ENCODE measurements at regions not wholly inside any gene's neighbourhood (a gene's known extent, or its start where the extent isn't known, plus 50 kb on each side); places are given as distances from the start of the nearest gene placed in this dataset.

GRCh38 chr5:152297866-152298265 is 107.2 kb downstream of the NMUR2 start (continued):
- TF ChIP-seq ZNF274 (IDR thresholded peaks at IDR 0.05; ENCODE audit: low read length) = no peak
- no peak for TF ChIP-seq ZNF274 (tag by site-specific recombination; IDR thresholded peaks at IDR 0.05; ENCODE audit: borderline replicate concordance)

GRCh38 chr5:152293189-152293588 is 111.9 kb downstream of the NMUR2 start:
- POLR2A ChIA-PET = no interaction called here
- CTCF ChIA-PET = no interaction called here
- TF ChIP-seq ZNF23 (tag by site-specific recombination; IDR thresholded peaks at IDR 0.05; ENCODE audit: borderline replicate concordance) (no peak), ZBTB11 (tag by site-specific recombination; conservative IDR thresholded peaks at IDR 0.05; ENCODE audit: low read depth) (no peak), ZNF791 (tag by site-specific recombination; IDR thresholded peaks at IDR 0.05) (no peak), ZFP3 (tag by site-specific recombination; IDR thresholded peaks at IDR 0.05; ENCODE audit: low read depth) (no peak), ZNF530 (tag by site-specific recombination; IDR thresholded peaks at IDR 0.05; ENCODE audit: low read depth) (no peak), ZNF677 (tag by site-specific recombination; IDR thresholded peaks at IDR 0.05) (no peak), ZNF777 (tag by site-specific recombination; IDR thresholded peaks at IDR 0.05; ENCODE audit: borderline replicate concordance) (no peak), OVOL3 (tag by site-specific recombination; IDR thresholded peaks at IDR 0.05) (no peak)
- no peaks in the 10 kb centered on the region for H3K36me3 ChIP-seq (ENCODE audit: control insufficient read depth in 2 of 2, insufficient read depth in 1 of 2, low read length in 2 of 2)
- H3K27ac ChIP-seq (ENCODE audit: extremely low read depth, low read depth, low read length) = no peak overlapping the region
- H3K4me3 ChIP-seq (ENCODE audit: low read depth, low read length) = no peak overlapping the region
- H3K4me1 ChIP-seq (ENCODE audit: control insufficient read depth, insufficient read depth, low read length) = no peaks in the 10 kb centered on the region
- H3K9me3 ChIP-seq (ENCODE audit: control insufficient read depth, insufficient read depth, low read depth, low read length) = no peaks in the 10 kb centered on the region

GRCh38 chr5:152290181-152290580 is 114.9 kb downstream of the NMUR2 start:
- Histone ChIP-seq H3K36me3 (ENCODE audit: control insufficient read depth in 2 of 2, insufficient read depth in 1 of 2, low read length in 2 of 2) (no peaks in the 10 kb centered on the region), H3K9me3 (ENCODE audit: control insufficient read depth, insufficient read depth, low read depth, low read length) (no peaks in the 10 kb centered on the region), H3K4me1 (ENCODE audit: control insufficient read depth, insufficient read depth, low read length) (no peaks in the 10 kb centered on the region), H3K27ac (ENCODE audit: extremely low read depth, low read depth, low read length) (no peak overlapping the region), H3K4me3 (ENCODE audit: low read depth, low read length) (no peak overlapping the region)
- ChIA-PET POLR2A (no interaction called here), CTCF (no interaction called here)
- TF ChIP-seq ZNF510 (tag by site-specific recombination; IDR thresholded peaks at IDR 0.05; ENCODE audit: insufficient replicate concordance) (no peak), ZNF202 (tag by site-specific recombination; IDR thresholded peaks at IDR 0.05; ENCODE audit: borderline replicate concordance) (no peak), PRDM1 (tag by site-specific recombination; IDR thresholded peaks at IDR 0.05) (no peak), ZNF488 (tag by site-specific recombination; IDR thresholded peaks at IDR 0.05) (no peak), ZNF658 (tag by site-specific recombination; IDR thresholded peaks at IDR 0.05) (no peak), ZNF146 (tag by site-specific recombination; IDR thresholded peaks at IDR 0.05) (no peak), ZBTB10 (tag by site-specific recombination; IDR thresholded peaks at IDR 0.05) (no peak), ZNF155 (tag by site-specific recombination; IDR thresholded peaks at IDR 0.05) (no peak), ZSCAN30 (tag by site-specific recombination; IDR thresholded peaks at IDR 0.05) (no peak), REPIN1 (tag by site-specific recombination; IDR thresholded peaks at IDR 0.05; ENCODE audit: low read depth) (no peak), ZNF555 (tag by site-specific recombination; conservative IDR thresholded peaks at IDR 0.05) (no peak), PRDM10 (tag by site-specific recombination; IDR thresholded peaks at IDR 0.05) (no peak), ZNF239 (tag by site-specific recombination; IDR thresholded peaks at IDR 0.05) (no peak), ZNF211 (tag by site-specific recombination; IDR thresholded peaks at IDR 0.05; ENCODE audit: low read depth) (no peak)
